ENCODE measurements at regions not wholly inside any gene's neighbourhood (a gene's known extent, or its start where the extent isn't known, plus 50 kb on each side); places are given as distances from the start of the nearest gene placed in this dataset.

GRCh38 chr1:30125021-30125820, 598.2 kb downstream of the MATN1 start:
- Histone ChIP-seq H3K36me3 (ENCODE audit: control insufficient read depth in 2 of 2, extremely low read depth in 1 of 2, insufficient read depth in 2 of 2, low read length in 2 of 2) (no peaks in the 10 kb centered on the region), H3K27ac (ENCODE audit: control insufficient read depth, insufficient read depth, low read length) (no peak overlapping the region), H3K4me1 (ENCODE audit: control insufficient read depth, extremely low read depth, insufficient read depth, low read length) (no peaks in the 10 kb centered on the region), H3K27me3 (ENCODE audit: control insufficient read depth, extremely low read depth, insufficient read depth, low read length) (no peaks in the 10 kb centered on the region), H3K4me2 (ENCODE audit: control insufficient read depth, extremely low read depth, insufficient read depth, low read depth, low read length) (no peak overlapping the region), H3K9me1 (ENCODE audit: control insufficient read depth, extremely low read depth, insufficient read depth, low read length) (no peaks in the 10 kb centered on the region), H3K79me2 (ENCODE audit: control insufficient read depth, insufficient read depth, low read length) (no peaks in the 10 kb centered on the region), H2AFZ (ENCODE audit: control insufficient read depth, low read length) (no peak overlapping the region), H3K9me3 (ENCODE audit: control insufficient read depth, low read depth, low read length) (no peaks in the 10 kb centered on the region), H3K9ac (ENCODE audit: control insufficient read depth, extremely low read depth, insufficient read depth, low read length) (no peak overlapping the region), H3K4me3 (ENCODE audit: control insufficient read depth in 2 of 3, extremely low read depth in 1 of 3, insufficient read depth in 2 of 3, low read depth in 1 of 3, low read length in 3 of 3) (no peak overlapping the region), H4K20me1 (ENCODE audit: control insufficient read depth, extremely low read depth, insufficient read depth, low read length) (no peaks in the 10 kb centered on the region)
- dilution Hi-C loops (cut with MboI; ENCODE audit: extremely low pct_ligation_motif_present, low sequenced_read_pairs) = no loop called here
- FAIRE-seq = no peak
- no peak for DNase-seq (ENCODE audit: low read depth, low spot score)
- TF ChIP-seq, protein P1, sequence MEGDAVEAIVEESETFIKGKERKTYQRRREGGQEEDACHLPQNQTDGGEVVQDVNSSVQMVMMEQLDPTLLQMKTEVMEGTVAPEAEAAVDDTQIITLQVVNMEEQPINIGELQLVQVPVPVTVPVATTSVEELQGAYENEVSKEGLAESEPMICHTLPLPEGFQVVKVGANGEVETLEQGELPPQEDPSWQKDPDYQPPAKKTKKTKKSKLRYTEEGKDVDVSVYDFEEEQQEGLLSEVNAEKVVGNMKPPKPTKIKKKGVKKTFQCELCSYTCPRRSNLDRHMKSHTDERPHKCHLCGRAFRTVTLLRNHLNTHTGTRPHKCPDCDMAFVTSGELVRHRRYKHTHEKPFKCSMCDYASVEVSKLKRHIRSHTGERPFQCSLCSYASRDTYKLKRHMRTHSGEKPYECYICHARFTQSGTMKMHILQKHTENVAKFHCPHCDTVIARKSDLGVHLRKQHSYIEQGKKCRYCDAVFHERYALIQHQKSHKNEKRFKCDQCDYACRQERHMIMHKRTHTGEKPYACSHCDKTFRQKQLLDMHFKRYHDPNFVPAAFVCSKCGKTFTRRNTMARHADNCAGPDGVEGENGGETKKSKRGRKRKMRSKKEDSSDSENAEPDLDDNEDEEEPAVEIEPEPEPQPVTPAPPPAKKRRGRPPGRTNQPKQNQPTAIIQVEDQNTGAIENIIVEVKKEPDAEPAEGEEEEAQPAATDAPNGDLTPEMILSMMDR (optimal IDR thresholded peaks at IDR 0.05 in 1 of 3, IDR thresholded peaks at IDR 0.05 in 1 of 3, conservative IDR thresholded peaks at IDR 0.05 in 1 of 3; ENCODE audit: extremely low read depth in 1 of 3, insufficient read depth in 2 of 3, low read length in 3 of 3) = no peak
- TF ChIP-seq EZH2 (IDR thresholded peaks at IDR 0.05; ENCODE audit: low read length) = no peak

DNA sequence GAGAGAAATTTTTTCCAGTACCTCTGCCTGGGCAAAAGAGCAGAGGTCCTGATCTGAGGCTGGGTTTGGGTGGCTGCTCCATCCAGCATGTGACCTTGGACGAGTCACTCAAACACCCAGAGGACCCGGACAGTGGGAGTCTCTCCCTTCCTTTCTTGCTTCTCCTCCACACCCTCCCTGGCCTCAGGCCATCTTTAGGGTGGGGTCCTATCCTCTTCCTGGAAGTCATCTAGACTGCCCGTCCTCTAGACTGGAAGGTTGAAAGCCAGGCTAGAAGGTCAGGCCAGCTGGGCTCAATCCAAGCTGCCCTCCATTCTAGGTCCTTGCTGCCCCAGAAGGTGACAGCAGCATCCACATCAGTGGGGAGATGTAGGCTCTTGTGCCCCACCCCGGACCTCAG, 599.5 kb downstream of the MATN1 start:
- Histone ChIP-seq H2AFZ (ENCODE audit: control insufficient read depth, low read length) (no peak overlapping the region), H3K9ac (ENCODE audit: control insufficient read depth, extremely low read depth, insufficient read depth, low read length) (no peak overlapping the region), H3K4me1 (ENCODE audit: control insufficient read depth, extremely low read depth, insufficient read depth, low read length) (no peaks in the 10 kb centered on the region), H3K36me3 (ENCODE audit: control insufficient read depth in 2 of 2, extremely low read depth in 1 of 2, insufficient read depth in 2 of 2, low read length in 2 of 2) (no peaks in the 10 kb centered on the region), H3K79me2 (ENCODE audit: control insufficient read depth, insufficient read depth, low read length) (no peaks in the 10 kb centered on the region), H3K9me3 (ENCODE audit: control insufficient read depth, low read depth, low read length) (no peaks in the 10 kb centered on the region), H3K27ac (ENCODE audit: control insufficient read depth, insufficient read depth, low read length) (no peak overlapping the region), H3K4me3 (ENCODE audit: control insufficient read depth in 2 of 3, extremely low read depth in 1 of 3, insufficient read depth in 2 of 3, low read depth in 1 of 3, low read length in 3 of 3) (no peak overlapping the region), H3K4me2 (ENCODE audit: control insufficient read depth, extremely low read depth, insufficient read depth, low read depth, low read length) (no peak overlapping the region), H3K27me3 (ENCODE audit: control insufficient read depth, extremely low read depth, insufficient read depth, low read length) (no peaks in the 10 kb centered on the region), H3K9me1 (ENCODE audit: control insufficient read depth, extremely low read depth, insufficient read depth, low read length) (no peaks in the 10 kb centered on the region), H4K20me1 (ENCODE audit: control insufficient read depth, extremely low read depth, insufficient read depth, low read length) (no peaks in the 10 kb centered on the region)
- TF ChIP-seq, protein P1 (optimal IDR thresholded peaks at IDR 0.05 in 1 of 3, IDR thresholded peaks at IDR 0.05 in 1 of 3, conservative IDR thresholded peaks at IDR 0.05 in 1 of 3; ENCODE audit: extremely low read depth in 1 of 3, insufficient read depth in 2 of 3, low read length in 3 of 3) = no peak
- TF ChIP-seq EZH2 (IDR thresholded peaks at IDR 0.05; ENCODE audit: low read length) = no peak
- DNase-seq (ENCODE audit: low read depth, low spot score) = no peak
- dilution Hi-C loops (cut with MboI; ENCODE audit: extremely low pct_ligation_motif_present, low sequenced_read_pairs) = no loop called here
- FAIRE-seq = no peak

Measured in keratinocyte (primary cell).